ENCODE measurements at regions not wholly inside any gene's neighbourhood (a gene's known extent, or its start where the extent isn't known, plus 50 kb on each side); places are given as distances from the start of the nearest gene placed in this dataset.
A peak's percentile ranks its signal among the peaks of the same experiment; 100 is the strongest.
"Not testable (repeated sequence)": the region's sequence is repeated elsewhere in the genome, so short reads cannot be mapped to it uniquely, and the experiment has no call there.

DNA sequence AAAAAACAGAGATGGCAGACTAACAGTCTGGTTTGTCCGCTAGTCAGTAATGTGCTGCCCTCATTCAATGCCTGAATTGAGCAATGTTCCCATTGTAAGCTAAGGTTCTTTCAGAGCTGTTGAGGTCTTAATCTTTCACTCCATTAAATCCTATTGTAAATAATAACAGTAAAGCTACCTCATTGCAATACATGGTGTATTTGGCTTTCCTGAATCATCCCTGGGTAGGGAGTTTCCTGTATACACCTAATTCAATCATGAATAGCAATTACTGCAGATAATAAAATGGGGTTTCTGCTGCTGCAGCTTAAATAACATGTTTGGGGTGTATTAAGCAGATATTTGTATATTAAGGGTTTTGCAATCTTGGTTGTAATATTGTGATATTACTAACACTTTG is 1100.2 kb upstream of the INTU start:
- DNase-seq (ENCODE audit: low spot score) = no peak

DNA sequence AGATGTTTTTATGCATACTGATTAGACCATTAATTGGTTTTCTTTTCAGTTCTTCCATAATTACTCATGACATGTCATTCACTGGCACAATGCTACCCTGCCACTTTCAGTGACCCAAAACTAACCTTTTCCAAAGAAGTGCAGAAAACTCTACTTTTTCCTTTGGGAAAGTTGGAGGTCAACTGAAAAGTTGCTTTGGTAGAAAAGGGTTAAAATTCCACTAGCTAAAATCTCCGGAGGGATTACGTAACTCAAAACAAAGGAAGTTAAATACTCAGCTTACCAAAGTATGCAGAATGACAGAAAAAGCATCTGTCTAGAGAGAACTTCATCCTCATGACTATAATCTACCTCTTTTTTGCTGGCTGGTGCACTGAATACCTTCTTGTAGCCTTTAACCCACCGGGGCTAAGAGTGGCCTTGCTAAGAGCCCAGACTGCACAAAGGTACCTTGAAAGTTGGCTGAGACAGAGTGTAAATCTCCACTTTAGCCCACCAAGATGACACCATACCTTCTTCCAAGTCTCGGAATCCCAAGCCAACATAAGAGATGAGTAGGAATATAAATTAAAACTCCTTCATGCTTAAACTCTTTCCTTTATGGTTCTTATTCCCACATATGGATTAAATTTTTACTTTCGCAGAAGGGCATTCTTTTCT is 1099.5 kb upstream of the INTU start:
- no peak for DNase-seq (ENCODE audit: low spot score)

DNA sequence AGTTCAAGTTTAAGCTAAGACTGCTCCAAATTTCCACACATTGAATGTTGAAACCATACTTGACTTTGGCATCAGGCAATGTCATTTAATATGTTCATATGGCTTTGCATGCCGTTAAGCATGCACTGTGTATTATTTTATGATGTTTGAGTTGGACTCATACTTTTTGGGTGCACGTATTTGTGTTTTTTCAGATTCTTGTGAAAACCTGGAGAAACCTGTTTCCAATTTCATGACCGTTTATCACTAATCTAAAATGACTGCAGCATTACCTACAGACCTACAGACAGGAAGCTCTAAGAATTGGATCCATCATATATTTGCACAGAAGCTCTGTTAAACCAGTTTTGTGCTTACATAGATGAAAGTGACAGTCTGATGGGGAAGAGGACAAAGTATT is 1093.0 kb upstream of the INTU start:
- DNase-seq (ENCODE audit: low spot score) = no peak

DNA sequence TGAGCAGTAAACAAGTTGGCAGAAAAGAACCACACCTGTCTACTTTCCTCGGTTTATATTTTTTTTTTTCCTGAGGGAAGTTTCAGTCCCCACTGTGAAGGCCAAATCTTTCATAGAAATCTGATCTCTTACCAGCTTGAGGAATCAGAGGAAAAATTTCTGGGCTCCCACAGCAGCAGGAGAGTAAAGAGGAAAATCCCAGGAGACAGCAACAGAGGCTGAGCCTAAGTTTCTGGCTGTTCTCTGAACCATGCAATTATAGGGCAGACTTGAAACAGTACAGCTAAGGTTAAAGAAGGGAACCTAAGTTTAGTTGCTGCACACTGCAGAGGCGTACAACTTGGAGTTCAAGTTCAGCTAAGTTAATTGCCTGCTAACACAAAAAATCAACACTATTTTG is 1090.9 kb upstream of the INTU start:
- no peak for DNase-seq (ENCODE audit: low spot score)

- DNase-seq (ENCODE audit: low spot score) = no peak
Observed at GRCh38 chr4:126544276-126544675, 1088.5 kb upstream of the INTU start.

GRCh38 chr4:126546197-126546596 is 1086.6 kb upstream of the INTU start:
- not testable (repeated sequence) for DNase-seq (ENCODE audit: low spot score)

- DNase-seq (ENCODE audit: low spot score) = no peak
Observed at GRCh38 chr4:126547352-126547751, 1085.4 kb upstream of the INTU start.

- no peak for DNase-seq (ENCODE audit: low spot score)
Observed at GRCh38 chr4:126548890-126549289, 1083.9 kb upstream of the INTU start.

- DNase-seq (ENCODE audit: low spot score) = no peak
Observed at GRCh38 chr4:126552321-126552720, 1080.4 kb upstream of the INTU start.

- no peak for DNase-seq (ENCODE audit: low spot score)
Observed at GRCh38 chr4:126553248-126553647, 1079.5 kb upstream of the INTU start.

GRCh38 chr4:126558596-126558995 is 1074.2 kb upstream of the INTU start:
- DNase-seq (ENCODE audit: low spot score) = no peak

GRCh38 chr4:126559961-126560360 is 1072.8 kb upstream of the INTU start:
- no peak for DNase-seq (ENCODE audit: low spot score)

- DNase-seq (ENCODE audit: low spot score) = no peak
Observed at GRCh38 chr4:126560794-126561193, 1072.0 kb upstream of the INTU start.

DNA sequence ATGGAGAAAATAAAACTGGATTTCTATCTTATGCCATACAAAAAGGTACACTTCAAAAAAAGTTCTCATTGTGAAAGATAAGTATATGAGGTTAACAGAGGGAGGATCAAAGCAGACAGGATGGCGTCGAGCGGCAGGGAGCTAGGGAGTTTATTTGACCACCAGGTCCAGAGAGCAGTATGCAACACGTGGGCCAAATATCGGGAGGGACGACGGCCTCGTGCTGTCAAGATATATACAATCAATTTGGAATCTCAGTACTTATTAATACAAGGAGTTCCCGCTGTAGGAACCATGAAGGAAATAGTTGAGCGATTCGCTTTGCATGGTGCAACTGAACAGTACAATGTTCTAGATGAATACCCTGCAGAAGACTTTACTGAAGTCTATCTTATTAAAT is 1069.4 kb upstream of the INTU start:
- DNase-seq (ENCODE audit: low spot score) = no peak

- peak; percentile 8 for DNase-seq (ENCODE audit: low spot score)
Observed at GRCh38 chr4:126564283-126564854, 1068.4 kb upstream of the INTU start.

- DNase-seq (ENCODE audit: low spot score) = peak; percentile 72
Observed at GRCh38 chr4:126568652-126569570, 1063.8 kb upstream of the INTU start.

- no peak for DNase-seq (ENCODE audit: low spot score)
Observed at GRCh38 chr4:126572264-126572663, 1060.5 kb upstream of the INTU start.

DNA sequence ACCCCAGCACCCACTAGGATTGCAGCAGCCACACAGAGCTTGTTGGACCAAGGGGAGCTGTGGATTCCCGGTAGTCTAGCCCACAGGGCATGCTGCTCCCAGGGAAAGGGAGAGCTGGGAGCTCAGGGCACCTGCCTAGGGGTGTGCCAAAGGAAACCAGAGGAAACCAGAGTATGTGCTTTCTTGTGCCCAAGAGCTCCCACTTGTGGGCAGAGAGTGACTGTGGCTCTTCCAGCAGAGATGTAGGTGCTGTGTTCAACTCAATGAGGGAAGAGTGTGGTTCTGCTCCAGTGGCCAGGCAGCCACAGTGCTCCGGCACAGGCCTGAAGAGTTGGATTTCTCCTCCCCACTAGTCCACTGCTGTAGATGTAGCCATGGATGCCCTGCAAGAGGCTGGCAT is 1050.0 kb upstream of the INTU start:
- no peak for DNase-seq (ENCODE audit: low spot score)

GRCh38 chr4:126583509-126583908 is 1049.2 kb upstream of the INTU start:
- no peak for DNase-seq (ENCODE audit: low spot score)

DNA sequence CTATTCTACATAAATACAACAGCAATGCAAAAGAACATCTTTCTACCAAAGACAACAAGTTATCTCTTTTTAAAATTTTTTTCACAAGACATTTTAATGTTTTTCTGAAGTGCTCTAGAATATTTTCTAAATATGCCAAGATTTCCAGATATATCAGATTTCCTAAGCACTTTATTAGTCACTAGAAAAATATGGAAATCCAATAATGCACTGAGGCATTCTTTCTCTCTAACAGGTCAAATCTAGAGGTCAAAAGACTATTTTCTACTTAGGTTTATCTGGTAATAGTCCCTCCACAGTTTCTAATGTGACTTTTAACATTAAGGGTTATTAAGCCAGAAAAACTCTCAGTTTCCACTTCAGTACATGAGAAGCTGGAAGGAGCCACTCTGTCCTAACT is 1041.2 kb upstream of the INTU start:
- DNase-seq (ENCODE audit: low spot score) = no peak

- no peak for DNase-seq (ENCODE audit: low spot score)
Observed at GRCh38 chr4:126592088-126592487, 1040.7 kb upstream of the INTU start.

DNA sequence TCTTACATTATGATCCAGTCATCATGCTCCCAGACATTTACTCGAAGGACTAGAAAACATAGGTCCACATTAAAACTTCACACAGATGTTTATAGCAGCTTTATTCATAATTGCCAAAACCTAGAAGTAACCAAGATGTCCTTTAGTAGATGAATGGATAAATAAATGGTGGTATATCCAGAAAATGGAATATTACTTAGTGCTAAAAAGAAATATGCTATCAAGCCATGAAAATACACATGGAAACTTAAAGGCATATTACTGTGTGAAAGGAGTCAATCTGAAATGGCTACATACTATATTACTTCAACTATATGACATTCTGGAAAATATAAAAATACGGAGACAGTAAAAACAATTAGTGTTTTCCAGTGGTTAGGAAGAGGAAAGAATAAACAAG is 1039.1 kb upstream of the INTU start:
- no peak for DNase-seq (ENCODE audit: low spot score)

GRCh38 chr4:126595643-126596042 is 1037.1 kb upstream of the INTU start:
- DNase-seq (ENCODE audit: low spot score) = no peak
